ENCODE measurements at regions not wholly inside any gene's neighbourhood (a gene's known extent, or its start where the extent isn't known, plus 50 kb on each side); places are given as distances from the start of the nearest gene placed in this dataset.

- TF ChIP-seq CTCF (IDR thresholded peaks at IDR 0.05; ENCODE audit: low read depth, low read length) (no peak), POLR2A (IDR thresholded peaks at IDR 0.05; ENCODE audit: extremely low read depth, insufficient read length) (no peak), MAX (IDR thresholded peaks at IDR 0.05; ENCODE audit: low read depth, low read length) (no peak), MYC (IDR thresholded peaks at IDR 0.05; ENCODE audit: low read depth, low read length) (no peak)
Measured at GRCh38 chr16:76661691-76662235, 384.6 kb downstream of the CNTNAP4 start.
